IMR-90 (cell line): ENCODE measurements at regions not wholly inside any gene's neighbourhood (a gene's known extent, or its start where the extent isn't known, plus 50 kb on each side); places are given as distances from the start of the nearest gene placed in this dataset.

ENCODE experiments used
- ATAC-seq: fragments of 200-7000 bp; cut with Tn5 transposase; 2 replicates; pipeline ENCODE4 v1.9.1; 2020; ENCODE audit warnings: low read depth, mild to moderate bottlenecking, moderate library complexity
- BruUV-seq: library from RNA; stranded (reverse); fragments of 400-500 nt; replicated peaks from 2 replicates; lab custom pipeline; 2021; lab: Mats Ljungman, UMichigan
- CTCF ChIA-PET: fragments of 300-600 bp; formaldehyde crosslinking; extraction: SDS; loops from one replicate; lab custom pipeline; 2021; ENCODE audit warnings: antibody characterized with exemption; lab: Yijun Ruan, JAX
- POLR2A ChIA-PET: fragments of 300-600 bp; sonication (Branson Sonifier 250); formaldehyde crosslinking; loops from one replicate; lab custom pipeline; 2022; ENCODE audit warnings: antibody characterized with exemption; ENCODE audit not compliant: unreplicated experiment; lab: Charles Lee
- DNase-seq: peaks from one replicate; pipeline ENCODE4 v3.0.0; 2013
- H2AFZ ChIP-seq: replicated peaks from 2 replicates; pipeline ENCODE3; 2013; ENCODE audit warnings: low read length, mild to moderate bottlenecking; ENCODE audit not compliant: poor library complexity
- H2AK5ac ChIP-seq: 2 replicates; pipeline ENCODE4 v1.6.1; 2013; ENCODE audit warnings: low read depth, low read length, inconsistent platforms
- H2AK9ac ChIP-seq: replicated peaks from 2 replicates; pipeline ENCODE3; 2013; ENCODE audit warnings: mild to moderate bottlenecking, low read depth, low read length, moderate library complexity; ENCODE audit not compliant: poor library complexity
- H2BK120ac ChIP-seq: 2 replicates; pipeline ENCODE4 v1.6.1; 2013; ENCODE audit warnings: low read depth, low read length, inconsistent platforms
- H2BK15ac ChIP-seq: 3 replicates; pipeline ENCODE4 v1.6.1; 2013; ENCODE audit warnings: low read depth, low read length, inconsistent platforms
- H2BK20ac ChIP-seq: 2 replicates; pipeline ENCODE4 v1.6.1; 2013; ENCODE audit warnings: low read depth, mild to moderate bottlenecking, inconsistent platforms, low read length, moderate library complexity
- H2BK5ac ChIP-seq: 2 replicates; pipeline ENCODE4 v1.6.1; 2013; ENCODE audit warnings: mild to moderate bottlenecking, low read depth, low read length, inconsistent platforms; ENCODE audit not compliant: poor library complexity, severe bottlenecking
- H3K14ac ChIP-seq: replicated peaks from 2 replicates; pipeline ENCODE4 v1.6.1; 2013; ENCODE audit warnings: low read depth, low read length, inconsistent platforms
- H3K18ac ChIP-seq: 2 replicates; pipeline ENCODE4 v1.6.1; 2013; ENCODE audit warnings: low read depth, low read length, control low read depth
- H3K23ac ChIP-seq: 2 replicates; pipeline ENCODE4 v1.6.1; 2013; ENCODE audit warnings: low read depth, low read length, inconsistent platforms
- H3K27ac ChIP-seq: 2 replicates; pipeline ENCODE4 v1.5.1; 2013; ENCODE audit warnings: mild to moderate bottlenecking, control low read depth, low read length; ENCODE audit not compliant: insufficient read depth
- H3K27me3 ChIP-seq: 2 replicates; pipeline ENCODE4 v1.6.1; 2013; ENCODE audit warnings: low read length; ENCODE audit not compliant: control insufficient read depth, insufficient read depth
- H3K36me3 ChIP-seq: 2 replicates; pipeline ENCODE4 v1.6.1; 2013; ENCODE audit warnings: low read length, mixed read lengths; ENCODE audit not compliant: control insufficient read depth, insufficient read depth
- H3K4ac ChIP-seq: 2 replicates; pipeline ENCODE4 v1.6.1; 2013; ENCODE audit warnings: low read depth, low read length, inconsistent platforms
- H3K4me1 ChIP-seq: 2 replicates; pipeline ENCODE4 v1.6.1; 2013; ENCODE audit warnings: low read length, mixed read lengths; ENCODE audit not compliant: control insufficient read depth, insufficient read depth
- H3K4me2 ChIP-seq: 2 replicates; pipeline ENCODE4 v1.6.1; 2013; ENCODE audit warnings: low read depth, mild to moderate bottlenecking, control low read depth, low read length, moderate library complexity
- H3K4me3 ChIP-seq: 2 replicates; pipeline ENCODE4 v1.5.1; 2013; ENCODE audit warnings: low read depth, mild to moderate bottlenecking, control low read depth, low read length, moderate library complexity; ENCODE audit not compliant: insufficient read depth
- H3K56ac ChIP-seq: 2 replicates; pipeline ENCODE4 v1.6.1; 2013; ENCODE audit warnings: low read length, inconsistent platforms; ENCODE audit not compliant: insufficient read depth; ENCODE audit errors: extremely low read depth
- H3K79me1 ChIP-seq, 2 experiments: 2 replicates each; pipeline ENCODE4 v1.6.1; 2013; ENCODE audit warnings: low read length in 2 of 2, inconsistent platforms in 1 of 2, low read depth in 1 of 2
- H3K9ac ChIP-seq: 2 replicates; pipeline ENCODE4 v1.6.1; 2013; ENCODE audit warnings: low read depth, low read length, control low read depth
- H3K9me1 ChIP-seq: 2 replicates; pipeline ENCODE4 v1.6.1; 2013; ENCODE audit warnings: low read length, inconsistent platforms; ENCODE audit not compliant: insufficient read depth
- H3K9me3 ChIP-seq: 2 replicates; pipeline ENCODE4 v1.6.1; 2013; ENCODE audit warnings: low read length; ENCODE audit not compliant: control insufficient read depth, insufficient read depth
- H4K20me1 ChIP-seq: 2 replicates; pipeline ENCODE4 v1.6.1; 2013; ENCODE audit warnings: low read length, inconsistent platforms; ENCODE audit not compliant: insufficient read depth
- H4K5ac ChIP-seq: 2 replicates; pipeline ENCODE4 v1.6.1; 2013; ENCODE audit warnings: mild to moderate bottlenecking, low read depth, low read length, control low read depth
- H4K8ac ChIP-seq, 2 experiments: 2 replicates each; pipeline ENCODE4 v1.6.1; 2013; ENCODE audit warnings: low read depth in 2 of 2, low read length in 2 of 2, control low read depth in 1 of 2, inconsistent platforms in 1 of 2
- H4K91ac ChIP-seq: 2 replicates; pipeline ENCODE4 v1.6.1; 2013; ENCODE audit warnings: low read depth, low read length, inconsistent platforms; ENCODE audit not compliant: insufficient read depth
- CEBPB ChIP-seq: IDR thresholded peaks from 2 replicates; pipeline ENCODE4 v1.6.1; 2012; ENCODE audit warnings: low read depth, low read length, improper control_type of control experiment
- ELK1 ChIP-seq: fragments of 150-350 bp; IDR thresholded peaks from 2 replicates; pipeline ENCODE4 v1.6.1; 2016; ENCODE audit warnings: low read depth, mild to moderate bottlenecking, low read length, moderate library complexity, borderline replicate concordance
- MAZ ChIP-seq: IDR thresholded peaks from 2 replicates; pipeline ENCODE4 v1.6.1; 2012; ENCODE audit warnings: low read depth, mild to moderate bottlenecking, low read length, improper control_type of control experiment, moderate library complexity, borderline replicate concordance
- RCOR1 ChIP-seq: IDR thresholded peaks from 2 replicates; pipeline ENCODE4 v1.6.1; 2012; ENCODE audit warnings: mild to moderate bottlenecking, low read length, improper control_type of control experiment; ENCODE audit not compliant: insufficient replicate concordance
- WGBS, 2 experiments: methylation state at CpG; one replicate each; pipeline versions ENCODE4 v1.1.5 to v1.1.7; 2013; ENCODE audit warnings: missing lambda C conversion rate in 2 of 2; ENCODE audit not compliant: insufficient read length in 1 of 2; ENCODE audit errors: extremely low coverage in 2 of 2; 5-methylcytosine and 5-hydroxymethylcytosine counted together
- dilution Hi-C: fragments of 300-500 bp; cut with HindIII; formaldehyde crosslinking; loops from one replicate; pipeline ENCODE4 v1.14.3; 2018; ENCODE audit warnings: low sequenced_read_pairs; ENCODE audit not compliant: unreplicated experiment
- in situ Hi-C: fragments of 300-500 bp; cut with MboI; formaldehyde crosslinking; loops from 3 replicates; pipeline ENCODE4 v1.14.3; 2019; ENCODE audit warnings: low sequenced_read_pairs, inconsistent platforms, mixed read lengths
- intact Hi-C: fragments of 100-400 bp; cut with micrococcal nuclease; formaldehyde crosslinking; loops from 2 replicates; pipeline ENCODE4 v1.10.0; 2022

GRCh38 chr11:39412117-39412516 is 2047.3 kb downstream of the LRRC4C start:
- no peak overlapping the region for H2BK20ac ChIP-seq
- dilution Hi-C loops (no loop called here), intact Hi-C loops (no loop called here), in situ Hi-C loops (no loop called here)
- H2BK120ac ChIP-seq, result no peak overlapping the region
- H3K14ac ChIP-seq, result no peak overlapping the region
- ATAC-seq, result no peak
- no peak overlapping the region for H3K56ac ChIP-seq
- H3K4me1 ChIP-seq, result no peaks in the 10 kb centered on the region
- no peak overlapping the region for H2AK9ac ChIP-seq
- no peak overlapping the region for H3K4ac ChIP-seq
- BruUV-seq, result no TSS peak
- no peak overlapping the region for H3K4me3 ChIP-seq
- H3K27me3 ChIP-seq, result no peaks in the 10 kb centered on the region
- H3K9ac ChIP-seq, result no peak overlapping the region
- no peak overlapping the region for H2AFZ ChIP-seq
- H3K23ac ChIP-seq, result no peak overlapping the region
- H3K9me1 ChIP-seq, result no peaks in the 10 kb centered on the region
- TF ChIP-seq ELK1, result no peak
- no peak for TF ChIP-seq CEBPB
- TF ChIP-seq MAZ, result no peak
- no peak for TF ChIP-seq RCOR1
- H3K4me2 ChIP-seq, result no peak overlapping the region
- no peak overlapping the region for H2AK5ac ChIP-seq
- no peaks in the 10 kb centered on the region for H4K20me1 ChIP-seq
- WGBS, 2 experiments, result no CpG with 5 or more reads among the region's 1 CpG
- no peak overlapping the region for H4K91ac ChIP-seq
- no peaks in the 10 kb centered on the region for H3K36me3 ChIP-seq
- H4K5ac ChIP-seq, result no peak overlapping the region
- ChIA-PET CTCF (interaction anchor here (0.6 kb wide), 1 partner anchor 9 kb away, joined by 4 read pairs; no protein-coding TSS in a partner anchor), POLR2A (no interaction called here)
- H3K18ac ChIP-seq, result no peak overlapping the region
- no peak overlapping the region for H2BK15ac ChIP-seq
- H4K8ac ChIP-seq, result no peak overlapping the region
- no peak for DNase-seq
- H3K79me1 ChIP-seq, result no peaks in the 10 kb centered on the region
- H3K9me3 ChIP-seq, result peaks cover 3% of the 10 kb centered on the region; the same call in 1 of the 2 replicates
- H3K27ac ChIP-seq, result no peak overlapping the region
- H2BK5ac ChIP-seq, result no peak overlapping the region
